OCI-LY1 (cell line): ENCODE measurements at regions not wholly inside any gene's neighbourhood (a gene's known extent, or its start where the extent isn't known, plus 50 kb on each side); places are given as distances from the start of the nearest gene placed in this dataset.

Experiments used
- H2AFZ ChIP-seq: fragments of 200-600 bp; sonication (generic), shearing (Covaris generic); 2 replicates; pipeline ENCODE4 v1.6.0; 2014; ENCODE audit warnings: antibody characterized with exemption, mild to moderate bottlenecking, low read length
- H3F3A ChIP-seq: fragments of 200-600 bp; sonication (generic), shearing (Covaris generic); 2 replicates; pipeline ENCODE4 v1.6.0; 2014; ENCODE audit warnings: mild to moderate bottlenecking, antibody characterized with exemption, low read length, moderate library complexity; ENCODE audit not compliant: insufficient read depth
- H3K27ac ChIP-seq: fragments of 200-600 bp; sonication (generic); 2 replicates; pipeline ENCODE4 v1.5.1; 2014; ENCODE audit warnings: low read length, mixed run types, mild to moderate bottlenecking, low read depth; ENCODE audit not compliant: poor library complexity, severe bottlenecking
- H3K27me3 ChIP-seq: fragments of 200-600 bp; sonication (generic); 2 replicates; pipeline ENCODE4 v1.6.0; 2014; ENCODE audit warnings: antibody characterized with exemption, mild to moderate bottlenecking, low read length, moderate library complexity; ENCODE audit not compliant: insufficient read depth
- H3K36me3 ChIP-seq: fragments of 200-600 bp; sonication (generic); 2 replicates; pipeline ENCODE4 v1.6.1; 2014; ENCODE audit warnings: mild to moderate bottlenecking, antibody characterized with exemption, low read length, moderate library complexity, mixed read lengths; ENCODE audit not compliant: insufficient read depth
- H3K4me1 ChIP-seq: fragments of 200-600 bp; sonication (generic); 2 replicates; pipeline ENCODE4 v1.5.1; 2014; ENCODE audit warnings: mild to moderate bottlenecking, low read length, moderate library complexity; ENCODE audit not compliant: insufficient read depth, severe bottlenecking
- H3K4me2 ChIP-seq: fragments of 200-600 bp; sonication (generic), shearing (Covaris generic); 2 replicates; pipeline ENCODE4 v1.6.1; 2014; ENCODE audit warnings: low read length
- H3K4me3 ChIP-seq: fragments of 200-600 bp; sonication (generic); 2 replicates; pipeline ENCODE4 v1.5.1; 2014; ENCODE audit warnings: low read length, low read depth, mild to moderate bottlenecking, mixed read lengths; ENCODE audit not compliant: poor library complexity, severe bottlenecking
- H3K79me2 ChIP-seq: fragments of 200-600 bp; shearing (Covaris generic); 2 replicates; pipeline ENCODE4 v1.6.1; 2016; ENCODE audit warnings: mixed run types, low read length, mixed read lengths; ENCODE audit not compliant: insufficient read depth
- H3K9ac ChIP-seq: fragments of 200-600 bp; sonication (generic), shearing (Covaris generic); 2 replicates; pipeline ENCODE4 v1.6.1; 2014; ENCODE audit warnings: mild to moderate bottlenecking, low read length, mixed read lengths
- H3K9me2 ChIP-seq: fragments of 200-600 bp; sonication (generic), shearing (Covaris generic); 2 replicates; pipeline ENCODE4 v1.6.1; 2014; ENCODE audit warnings: low read depth, mild to moderate bottlenecking, low read length, mixed read lengths
- H3K9me3 ChIP-seq: fragments of 200-600 bp; shearing (Covaris generic); 2 replicates; pipeline ENCODE4 v1.6.1; 2014; ENCODE audit warnings: low read length, mixed read lengths
- H4K20me1 ChIP-seq: fragments of 200-600 bp; sonication (generic), shearing (Covaris generic); 2 replicates; pipeline ENCODE4 v1.6.0; 2016; ENCODE audit warnings: mild to moderate bottlenecking, low read length; ENCODE audit not compliant: insufficient read depth
- CTCF ChIP-seq: fragments of 200-600 bp; sonication (generic), shearing (Covaris generic); IDR thresholded peaks from 2 replicates; pipeline ENCODE4 v1.5.1; 2017; ENCODE audit warnings: mild to moderate bottlenecking, antibody characterized with exemption, low read length, moderate library complexity, mixed read lengths
- EZH2 ChIP-seq: fragments of 200-600 bp; sonication (generic), shearing (Covaris generic); IDR thresholded peaks from 2 replicates; pipeline ENCODE4 v1.8.0; 2017; ENCODE audit warnings: borderline replicate concordance, mixed run types, mild to moderate bottlenecking, antibody characterized with exemption, low read length, moderate library complexity, mixed read lengths

- H3K4me1 ChIP-seq: no peaks in the 10 kb centered on the region
- no peaks in the 10 kb centered on the region for H3K79me2 ChIP-seq
- H3K9me2 ChIP-seq: no peaks in the 10 kb centered on the region
- no peak overlapping the region for H3K4me3 ChIP-seq
- TF ChIP-seq EZH2 (no peak), CTCF (no peak)
- no peaks in the 10 kb centered on the region for H3K27me3 ChIP-seq
- no peak overlapping the region for H3K27ac ChIP-seq
- no peak overlapping the region for H2AFZ ChIP-seq
- no peaks in the 10 kb centered on the region for H4K20me1 ChIP-seq
- H3K4me2 ChIP-seq: no peak overlapping the region
- H3F3A ChIP-seq: no peaks in the 10 kb centered on the region
- H3K36me3 ChIP-seq: no peaks in the 10 kb centered on the region
- no peak overlapping the region for H3K9ac ChIP-seq
- no peaks in the 10 kb centered on the region for H3K9me3 ChIP-seq
Observed at GRCh38 chr17:79291391-79291790, 216.8 kb downstream of the ENGASE start.

- Histone ChIP-seq H3K4me3 (no peak overlapping the region), H3K27ac (no peak overlapping the region), H3F3A (no peaks in the 10 kb centered on the region), H3K9me3 (no peaks in the 10 kb centered on the region), H3K36me3 (no peaks in the 10 kb centered on the region), H3K4me2 (no peak overlapping the region), H2AFZ (no peak overlapping the region), H3K9ac (no peak overlapping the region), H3K4me1 (no peaks in the 10 kb centered on the region), H4K20me1 (no peaks in the 10 kb centered on the region), H3K79me2 (no peaks in the 10 kb centered on the region), H3K27me3 (no peaks in the 10 kb centered on the region), H3K9me2 (no peaks in the 10 kb centered on the region)
- TF ChIP-seq EZH2 (no peak), CTCF (no peak)
Observed at GRCh38 chr17:79290726-79291125, 216.1 kb downstream of the ENGASE start.

GRCh38 chr17:79288950-79289349 is 214.3 kb downstream of the ENGASE start:
- H3K4me1 ChIP-seq: no peaks in the 10 kb centered on the region
- H3K9me2 ChIP-seq: no peaks in the 10 kb centered on the region
- no peak overlapping the region for H2AFZ ChIP-seq
- H3K27ac ChIP-seq: no peak overlapping the region
- no peak overlapping the region for H3K9ac ChIP-seq
- H3K4me2 ChIP-seq: no peak overlapping the region
- TF ChIP-seq EZH2: no peak
- no peak for TF ChIP-seq CTCF
- no peaks in the 10 kb centered on the region for H3K36me3 ChIP-seq
- H4K20me1 ChIP-seq: no peaks in the 10 kb centered on the region
- no peaks in the 10 kb centered on the region for H3K27me3 ChIP-seq
- H3K79me2 ChIP-seq: no peaks in the 10 kb centered on the region
- H3K4me3 ChIP-seq: no peak overlapping the region
- no peaks in the 10 kb centered on the region for H3K9me3 ChIP-seq
- no peaks in the 10 kb centered on the region for H3F3A ChIP-seq
